ENCODE measurements at regions not wholly inside any gene's neighbourhood (a gene's known extent, or its start where the extent isn't known, plus 50 kb on each side); places are given as distances from the start of the nearest gene placed in this dataset.

GRCh38 chr21:25385341-25385740 lies 221.9 kb downstream of the MRPL39 start:
- no peak overlapping the region for H2BK15ac ChIP-seq (replicated peaks; ENCODE audit: low read depth)
- no peaks in the 10 kb centered on the region for H3K27me3 ChIP-seq (ENCODE audit: insufficient read depth, low read length, poor library complexity)
- no peak overlapping the region for H3K18ac ChIP-seq (ENCODE audit: low read length)
- no peaks in the 10 kb centered on the region for H3K4me1 ChIP-seq (ENCODE audit: control insufficient read depth, low read depth, low read length)
- no peaks in the 10 kb centered on the region for H3K79me2 ChIP-seq (ENCODE audit: control insufficient read depth, insufficient read depth, low read length)
- no peak overlapping the region for H3K9ac ChIP-seq (ENCODE audit: low read length)
- DNase-seq, result no peak
- no peak overlapping the region for H3K4me2 ChIP-seq (ENCODE audit: low read length)
- no peak overlapping the region for H2BK5ac ChIP-seq (ENCODE audit: low read length)
- no peak overlapping the region for H3K56ac ChIP-seq (ENCODE audit: low read length)
- no CpG with 5 or more reads among the region's 3 CpGs for WGBS (ENCODE audit: extremely low coverage, insufficient coverage, low lambda C conversion rate)
- no peak overlapping the region for H2AK5ac ChIP-seq (ENCODE audit: low read length)
- H3K27ac ChIP-seq (ENCODE audit: low read depth, low read length), result no peak overlapping the region
- H3K36me3 ChIP-seq (ENCODE audit: control insufficient read depth, insufficient read depth, low read length), result no peaks in the 10 kb centered on the region
- H3K23ac ChIP-seq (ENCODE audit: low read length), result no peak overlapping the region
- H3K4me3 ChIP-seq (ENCODE audit: low read length), result no peak overlapping the region
- no peak overlapping the region for H2BK120ac ChIP-seq (ENCODE audit: low read depth, low read length)
- no peak overlapping the region for H4K8ac ChIP-seq (ENCODE audit: low read depth, low read length)
- no peak overlapping the region for H3K4ac ChIP-seq (ENCODE audit: low read depth, low read length)
- no peak overlapping the region for H4K5ac ChIP-seq (ENCODE audit: low read length)
- H3K79me1 ChIP-seq (ENCODE audit: low read length), result no peaks in the 10 kb centered on the region

GRCh38 chr21:25384782-25385181 lies 222.5 kb downstream of the MRPL39 start:
- no peak overlapping the region for H2BK15ac ChIP-seq (replicated peaks; ENCODE audit: low read depth)
- no CpG with 5 or more reads among the region's 4 CpGs for WGBS (ENCODE audit: extremely low coverage, insufficient coverage, low lambda C conversion rate)

GRCh38 chr21:25383545-25383944 lies 223.7 kb downstream of the MRPL39 start:
- H3K27me3 ChIP-seq (ENCODE audit: insufficient read depth, low read length, poor library complexity), result no peaks in the 10 kb centered on the region
- no peak overlapping the region for H2BK5ac ChIP-seq (ENCODE audit: low read length)
- H3K23ac ChIP-seq (ENCODE audit: low read length), result no peak overlapping the region
- no peaks in the 10 kb centered on the region for H3K79me1 ChIP-seq (ENCODE audit: low read length)
- no peak overlapping the region for H4K8ac ChIP-seq (ENCODE audit: low read depth, low read length)
- no peak overlapping the region for H3K4ac ChIP-seq (ENCODE audit: low read depth, low read length)
- no peak overlapping the region for H2BK120ac ChIP-seq (ENCODE audit: low read depth, low read length)
- H3K4me3 ChIP-seq (ENCODE audit: low read length), result no peak overlapping the region
- no peak overlapping the region for H4K5ac ChIP-seq (ENCODE audit: low read length)
- H3K79me2 ChIP-seq (ENCODE audit: control insufficient read depth, insufficient read depth, low read length), result no peaks in the 10 kb centered on the region
- H3K27ac ChIP-seq (ENCODE audit: low read depth, low read length), result no peak overlapping the region
- H3K9ac ChIP-seq (ENCODE audit: low read length), result no peak overlapping the region
- H3K4me1 ChIP-seq (ENCODE audit: control insufficient read depth, low read depth, low read length), result no peaks in the 10 kb centered on the region
- H2AK5ac ChIP-seq (ENCODE audit: low read length), result no peak overlapping the region
- no peak overlapping the region for H3K4me2 ChIP-seq (ENCODE audit: low read length)
- no peak overlapping the region for H3K56ac ChIP-seq (ENCODE audit: low read length)
- no peak overlapping the region for H3K18ac ChIP-seq (ENCODE audit: low read length)
- no peaks in the 10 kb centered on the region for H3K36me3 ChIP-seq (ENCODE audit: control insufficient read depth, insufficient read depth, low read length)
- no CpG with 5 or more reads among the region's 5 CpGs for WGBS (ENCODE audit: extremely low coverage, insufficient coverage, low lambda C conversion rate)
- DNase-seq, result peak; percentile 81
- no peak overlapping the region for H2BK15ac ChIP-seq (replicated peaks; ENCODE audit: low read depth)

More at GRCh38 chr21:25384782-25385181, 222.5 kb downstream of the MRPL39 start:
- DNase-seq, result no peak
- Histone ChIP-seq H2BK5ac (ENCODE audit: low read length) (no peak overlapping the region), H3K9ac (ENCODE audit: low read length) (no peak overlapping the region), H3K4me3 (ENCODE audit: low read length) (no peak overlapping the region), H3K79me1 (ENCODE audit: low read length) (no peaks in the 10 kb centered on the region), H3K18ac (ENCODE audit: low read length) (no peak overlapping the region), H2BK120ac (ENCODE audit: low read depth, low read length) (no peak overlapping the region), H3K4me2 (ENCODE audit: low read length) (no peak overlapping the region), H3K56ac (ENCODE audit: low read length) (no peak overlapping the region), H3K27me3 (ENCODE audit: insufficient read depth, low read length, poor library complexity) (no peaks in the 10 kb centered on the region), H4K8ac (ENCODE audit: low read depth, low read length) (no peak overlapping the region), H3K36me3 (ENCODE audit: control insufficient read depth, insufficient read depth, low read length) (no peaks in the 10 kb centered on the region), H3K23ac (ENCODE audit: low read length) (no peak overlapping the region), H3K4me1 (ENCODE audit: control insufficient read depth, low read depth, low read length) (no peaks in the 10 kb centered on the region), H2AK5ac (ENCODE audit: low read length) (no peak overlapping the region), H3K4ac (ENCODE audit: low read depth, low read length) (no peak overlapping the region), H4K5ac (ENCODE audit: low read length) (no peak overlapping the region), H3K79me2 (ENCODE audit: control insufficient read depth, insufficient read depth, low read length) (no peaks in the 10 kb centered on the region), H3K27ac (ENCODE audit: low read depth, low read length) (no peak overlapping the region)

- Histone ChIP-seq H2BK15ac (replicated peaks; ENCODE audit: low read depth) (no peak overlapping the region), H3K23ac (ENCODE audit: low read length) (no peak overlapping the region), H3K79me2 (ENCODE audit: control insufficient read depth, insufficient read depth, low read length) (no peaks in the 10 kb centered on the region), H3K4me1 (ENCODE audit: control insufficient read depth, low read depth, low read length) (no peaks in the 10 kb centered on the region), H2AK5ac (ENCODE audit: low read length) (no peak overlapping the region), H3K56ac (ENCODE audit: low read length) (no peak overlapping the region), H3K18ac (ENCODE audit: low read length) (no peak overlapping the region), H3K27me3 (ENCODE audit: insufficient read depth, low read length, poor library complexity) (no peaks in the 10 kb centered on the region), H4K8ac (ENCODE audit: low read depth, low read length) (no peak overlapping the region), H4K5ac (ENCODE audit: low read length) (no peak overlapping the region), H3K9ac (ENCODE audit: low read length) (no peak overlapping the region), H3K36me3 (ENCODE audit: control insufficient read depth, insufficient read depth, low read length) (no peaks in the 10 kb centered on the region), H3K79me1 (ENCODE audit: low read length) (no peaks in the 10 kb centered on the region), H3K4me3 (ENCODE audit: low read length) (no peak overlapping the region), H2BK5ac (ENCODE audit: low read length) (no peak overlapping the region), H3K4me2 (ENCODE audit: low read length) (no peak overlapping the region), H3K27ac (ENCODE audit: low read depth, low read length) (no peak overlapping the region), H2BK120ac (ENCODE audit: low read depth, low read length) (no peak overlapping the region), H3K4ac (ENCODE audit: low read depth, low read length) (no peak overlapping the region)
- WGBS (ENCODE audit: extremely low coverage, insufficient coverage, low lambda C conversion rate), result no CpG with 5 or more reads among the region's 6 CpGs
- DNase-seq, result no peak
These were observed 225.3 kb downstream of the MRPL39 start for GRCh38 chr21:25381936-25382452.

GRCh38 chr21:25375675-25376074 lies 231.6 kb downstream of the MRPL39 start:
- peaks cover 5% of the 10 kb centered on the region for H3K4me1 ChIP-seq (ENCODE audit: control insufficient read depth, low read depth, low read length)
- no peak overlapping the region for H4K8ac ChIP-seq (ENCODE audit: low read depth, low read length)
- H3K36me3 ChIP-seq (ENCODE audit: control insufficient read depth, insufficient read depth, low read length), result no peaks in the 10 kb centered on the region
- H3K9ac ChIP-seq (ENCODE audit: low read length), result no peak overlapping the region
- no peak overlapping the region for H3K23ac ChIP-seq (ENCODE audit: low read length)
- no peak overlapping the region for H3K27ac ChIP-seq (ENCODE audit: low read depth, low read length)
- H3K18ac ChIP-seq (ENCODE audit: low read length), result no peak overlapping the region
- H3K27me3 ChIP-seq (ENCODE audit: insufficient read depth, low read length, poor library complexity), result no peaks in the 10 kb centered on the region
- H4K5ac ChIP-seq (ENCODE audit: low read length), result no peak overlapping the region
- no peak overlapping the region for H2BK15ac ChIP-seq (replicated peaks; ENCODE audit: low read depth)
- no peak overlapping the region for H2BK120ac ChIP-seq (ENCODE audit: low read depth, low read length)
- DNase-seq, result no peak
- no CpG with 5 or more reads among the region's 1 CpG for WGBS (ENCODE audit: extremely low coverage, insufficient coverage, low lambda C conversion rate)
- no peak overlapping the region for H2BK5ac ChIP-seq (ENCODE audit: low read length)
- no peak overlapping the region for H3K4ac ChIP-seq (ENCODE audit: low read depth, low read length)
- no peaks in the 10 kb centered on the region for H3K79me1 ChIP-seq (ENCODE audit: low read length)
- no peaks in the 10 kb centered on the region for H3K79me2 ChIP-seq (ENCODE audit: control insufficient read depth, insufficient read depth, low read length)
- H3K56ac ChIP-seq (ENCODE audit: low read length), result no peak overlapping the region
- H3K4me2 ChIP-seq (ENCODE audit: low read length), result no peak overlapping the region
- H3K4me3 ChIP-seq (ENCODE audit: low read length), result no peak overlapping the region
- no peak overlapping the region for H2AK5ac ChIP-seq (ENCODE audit: low read length)
